WTC11 (cell line): ENCODE measurements at regions not wholly inside any gene's neighbourhood (a gene's known extent, or its start where the extent isn't known, plus 50 kb on each side); places are given as distances from the start of the nearest gene placed in this dataset.

ENCODE experiments used
- ATAC-seq: fragments of 200-7000 bp; cut with Tn5 transposase; 2 replicates; pipeline ENCODE4 v1.10.0; 2021; ENCODE audit warnings: mild to moderate bottlenecking, moderate library complexity
- CTCF ChIA-PET: fragments of 300-600 bp; sonication (Branson Sonifier 250); formaldehyde crosslinking; loops from one replicate; lab custom pipeline; 2021; ENCODE audit warnings: antibody characterized with exemption; lab: Charles Lee
- POLR2A ChIA-PET: fragments of 350-600 bp; sonication (Branson Sonifier 250); formaldehyde crosslinking; loops from one replicate; lab custom pipeline; 2021; ENCODE audit warnings: antibody characterized with exemption; lab: Charles Lee
- DNase-seq: peaks from one replicate; pipeline ENCODE4 v3.0.0; 2021; ENCODE audit warnings: low spot score
- H3K27ac Mint-ChIP-seq: 2 replicates; pipeline ENCODE4 v1.8.0; 2021; ENCODE audit warnings: mixed read lengths
- H3K27me3 Mint-ChIP-seq: 2 replicates; pipeline ENCODE4 v1.8.0; 2021; ENCODE audit warnings: low read depth, mild to moderate bottlenecking, moderate library complexity, mixed read lengths
- H3K36me3 Mint-ChIP-seq: 2 replicates; pipeline ENCODE4 v1.8.0; 2021; ENCODE audit warnings: mixed read lengths
- H3K4me1 Mint-ChIP-seq: 2 replicates; pipeline ENCODE4 v1.8.0; 2022; ENCODE audit warnings: mixed read lengths
- H3K4me3 Mint-ChIP-seq: 2 replicates; pipeline ENCODE4 v1.8.0; 2021; ENCODE audit warnings: mild to moderate bottlenecking, moderate library complexity, mixed read lengths
- H3K9me3 Mint-ChIP-seq: 2 replicates; pipeline ENCODE4 v1.8.0; 2021; ENCODE audit warnings: mixed read lengths
- CBFB ChIP-seq: sonication (generic); formaldehyde crosslinking; IDR thresholded peaks from 2 replicates; pipeline ENCODE4 v1.8.1; 2022; ENCODE audit warnings: mild to moderate bottlenecking, low read depth, missing genetic modification reagents
- CREB1 ChIP-seq: sonication (generic); formaldehyde crosslinking; IDR thresholded peaks from 2 replicates; pipeline ENCODE4 v1.8.0; 2023; ENCODE audit warnings: mild to moderate bottlenecking, missing genetic modification reagents
- FOXK1 ChIP-seq: sonication (generic); formaldehyde crosslinking; IDR thresholded peaks from 2 replicates; pipeline ENCODE4 v1.8.0; 2022; ENCODE audit warnings: mild to moderate bottlenecking, moderate library complexity, missing genetic modification reagents
- GABPB1 ChIP-seq: sonication (generic); formaldehyde crosslinking; IDR thresholded peaks from 2 replicates; pipeline ENCODE4 v1.8.1; 2023; ENCODE audit warnings: mild to moderate bottlenecking, missing genetic modification reagents
- GRHL2 ChIP-seq: fragments of 250-450 bp; sonication (Bioruptor Pico); IDR thresholded peaks from 2 replicates; pipeline ENCODE4 v1.8.0; 2022; ENCODE audit warnings: mild to moderate bottlenecking, moderate library complexity; ENCODE audit not compliant: insufficient replicate concordance, severe bottlenecking
- MYBL2 ChIP-seq: sonication (generic); formaldehyde crosslinking; IDR thresholded peaks from 2 replicates; pipeline ENCODE4 v1.8.1; 2023; ENCODE audit warnings: mild to moderate bottlenecking, moderate library complexity, missing genetic modification reagents
- NFYB ChIP-seq: sonication (generic); formaldehyde crosslinking; conservative IDR thresholded peaks from 2 replicates; pipeline ENCODE4 v1.8.0; 2022; ENCODE audit warnings: low read depth, missing genetic modification reagents
- SOX15 ChIP-seq: fragments of 250-450 bp; sonication (Bioruptor Pico); IDR thresholded peaks from 2 replicates; pipeline ENCODE4 v1.9.0; 2021; ENCODE audit warnings: mild to moderate bottlenecking
- TEAD1 ChIP-seq: sonication (generic); formaldehyde crosslinking; IDR thresholded peaks from 2 replicates; pipeline ENCODE4 v1.8.0; 2022; ENCODE audit warnings: mild to moderate bottlenecking, missing genetic modification reagents
- ZBTB21 ChIP-seq: sonication (generic); formaldehyde crosslinking; IDR thresholded peaks from 2 replicates; pipeline ENCODE4 v1.8.1; 2023; ENCODE audit warnings: mild to moderate bottlenecking, missing genetic modification reagents, borderline replicate concordance
- ZNF138 ChIP-seq: sonication (generic); formaldehyde crosslinking; conservative IDR thresholded peaks from 2 replicates; pipeline ENCODE4 v1.8.1; 2022; ENCODE audit warnings: mild to moderate bottlenecking, moderate library complexity, missing genetic modification reagents
- ZNF263 ChIP-seq: sonication (generic); formaldehyde crosslinking; IDR thresholded peaks from 2 replicates; pipeline ENCODE4 v1.8.1; 2022; ENCODE audit warnings: low read depth, mild to moderate bottlenecking, moderate library complexity, missing genetic modification reagents
- ZSCAN18 ChIP-seq: fragments of 250-450 bp; sonication (Bioruptor Pico); IDR thresholded peaks from 2 replicates; pipeline ENCODE4 v2.1.2; 2022; ENCODE audit warnings: mild to moderate bottlenecking, moderate library complexity
- TF ChIP-seq, protein P1 (sequence below): sonication (generic); formaldehyde crosslinking; IDR thresholded peaks from 2 replicates; pipeline ENCODE4 v1.8.1; 2023; ENCODE audit warnings: mild to moderate bottlenecking, missing genetic modification reagents, moderate library complexity

GRCh38 chr5:56443826-56444225 lies 210.7 kb upstream of the ANKRD55 start:
- no peak for TF ChIP-seq ZNF138 (CRISPR knock-in tag)
- no peak for TF ChIP-seq NFYB (CRISPR knock-in tag)
- H3K27ac Mint-ChIP-seq: no peak overlapping the region
- no peaks in the 10 kb centered on the region for H3K9me3 Mint-ChIP-seq
- peaks cover 5% of the 10 kb centered on the region; the same call in 1 of the 2 replicates for H3K4me1 Mint-ChIP-seq
- ATAC-seq: no peak
- H3K36me3 Mint-ChIP-seq: no peaks in the 10 kb centered on the region
- H3K4me3 Mint-ChIP-seq: no peak overlapping the region
- no peaks in the 10 kb centered on the region for H3K27me3 Mint-ChIP-seq
- ChIA-PET CTCF (no interaction called here), POLR2A (no interaction called here)
- no peak for DNase-seq

DNA sequence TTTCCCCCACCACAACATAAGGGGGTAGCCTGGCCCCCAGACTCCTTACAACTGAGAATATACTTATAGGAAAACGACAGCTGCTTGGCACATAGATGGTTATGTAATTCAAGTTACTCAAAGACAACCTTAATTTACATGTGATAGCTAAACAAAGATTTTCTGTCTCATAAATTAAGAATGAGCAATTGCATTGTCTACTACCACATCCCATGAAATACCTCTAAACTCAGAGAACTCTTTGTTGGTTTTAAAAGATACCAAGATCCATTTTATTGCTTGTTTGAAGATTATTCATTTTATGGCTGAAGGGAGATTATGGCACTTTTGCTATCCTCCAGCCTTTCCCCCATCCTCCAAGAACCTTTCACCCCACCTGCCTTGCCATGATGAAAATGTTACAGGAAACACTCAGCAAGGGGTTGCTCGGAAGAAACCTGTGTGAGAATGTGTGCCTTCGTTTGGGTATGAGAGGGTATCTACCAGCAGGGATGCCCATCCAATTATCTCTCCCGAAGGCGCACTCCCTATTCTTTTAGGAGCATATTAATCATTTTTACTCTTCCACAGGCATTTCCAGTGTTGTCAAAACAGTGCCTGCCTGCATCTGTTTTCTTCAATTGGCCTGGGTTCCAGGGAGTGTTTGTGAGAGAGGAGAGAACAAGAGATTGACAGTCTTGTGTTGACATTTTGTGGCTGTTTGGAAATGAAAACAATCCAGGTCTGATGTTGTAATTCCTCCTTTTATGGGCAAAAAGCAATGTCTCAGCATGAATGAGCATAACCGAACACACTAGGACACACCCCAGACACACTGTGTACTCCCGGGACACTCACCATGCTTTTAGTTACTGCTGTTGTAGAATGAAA lies 208.0 kb upstream of the ANKRD55 start:
- Mint-ChIP-seq H3K27me3 (no peaks in the 10 kb centered on the region), H3K4me3 (no peak overlapping the region), H3K36me3 (no peaks in the 10 kb centered on the region), H3K4me1 (peaks cover 15% of the 10 kb centered on the region), H3K9me3 (no peaks in the 10 kb centered on the region), H3K27ac (no peak overlapping the region)
- CTCF ChIA-PET: no interaction called here
- POLR2A ChIA-PET: no interaction called here
- ATAC-seq (no peak), DNase-seq (no peak)
- TF ChIP-seq ZBTB21 (CRISPR knock-in tag) (no peak), GABPB1 (CRISPR knock-in tag) (peak; percentile 13; the same call in 1 of the 2 replicates), ZSCAN18 (CRISPR knock-in tag) (no peak), SOX15 (CRISPR knock-in tag) (no peak), CBFB (CRISPR knock-in tag) (no peak)

DNA sequence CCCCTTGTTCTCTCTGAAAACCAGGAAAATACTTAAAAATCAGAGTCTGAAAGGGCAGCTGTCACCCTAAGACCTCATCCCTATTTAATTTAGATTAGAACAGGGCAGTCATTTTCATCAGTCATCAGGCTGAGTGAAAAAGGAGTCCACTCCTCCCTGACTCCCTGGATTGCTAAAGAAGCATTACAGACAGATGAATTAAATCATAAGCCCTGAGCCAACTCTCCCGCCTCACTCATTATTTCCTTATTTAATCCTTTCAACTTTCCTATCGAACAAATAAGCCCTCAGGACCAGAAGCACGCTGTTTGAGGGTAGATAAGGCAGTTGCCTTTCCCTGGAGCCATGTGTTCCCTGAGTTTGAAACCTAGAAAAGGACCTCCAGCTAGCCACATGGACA lies 201.9 kb upstream of the ANKRD55 start:
- TF ChIP-seq FOXK1 (CRISPR knock-in tag) (no peak), ZNF263 (CRISPR knock-in tag) (no peak), GRHL2 (CRISPR knock-in tag) (no peak), CBFB (CRISPR knock-in tag) (no peak), MYBL2 (CRISPR knock-in tag) (no peak), CREB1 (CRISPR knock-in tag) (no peak)
- Mint-ChIP-seq H3K36me3 (no peaks in the 10 kb centered on the region), H3K4me3 (no peak overlapping the region), H3K9me3 (peaks cover 12% of the 10 kb centered on the region), H3K27me3 (no peaks in the 10 kb centered on the region), H3K4me1 (peaks cover 18% of the 10 kb centered on the region), H3K27ac (no peak overlapping the region)
- DNase-seq (no peak), ATAC-seq (no peak)
- ChIA-PET CTCF (no interaction called here), POLR2A (no interaction called here)

- H3K27ac Mint-ChIP-seq: no peak overlapping the region
- H3K4me3 Mint-ChIP-seq: no peak overlapping the region
- ATAC-seq (no peak), DNase-seq (no peak)
- peaks cover 12% of the 10 kb centered on the region for H3K9me3 Mint-ChIP-seq
- CTCF ChIA-PET: no interaction called here
- H3K27me3 Mint-ChIP-seq: no peaks in the 10 kb centered on the region
- H3K36me3 Mint-ChIP-seq: no peaks in the 10 kb centered on the region
- H3K4me1 Mint-ChIP-seq: peaks cover 18% of the 10 kb centered on the region
- no peak for TF ChIP-seq MYBL2 (CRISPR knock-in tag)
- TF ChIP-seq TEAD1: no peak
- TF ChIP-seq, protein P1, sequence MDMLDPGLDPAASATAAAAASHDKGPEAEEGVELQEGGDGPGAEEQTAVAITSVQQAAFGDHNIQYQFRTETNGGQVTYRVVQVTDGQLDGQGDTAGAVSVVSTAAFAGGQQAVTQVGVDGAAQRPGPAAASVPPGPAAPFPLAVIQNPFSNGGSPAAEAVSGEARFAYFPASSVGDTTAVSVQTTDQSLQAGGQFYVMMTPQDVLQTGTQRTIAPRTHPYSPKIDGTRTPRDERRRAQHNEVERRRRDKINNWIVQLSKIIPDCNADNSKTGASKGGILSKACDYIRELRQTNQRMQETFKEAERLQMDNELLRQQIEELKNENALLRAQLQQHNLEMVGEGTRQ (CRISPR knock-in tag): no peak
- POLR2A ChIA-PET: no interaction called here
Observed at GRCh38 chr5:56433039-56433617, 200.0 kb upstream of the ANKRD55 start.
